ENCODE measurements at regions not wholly inside any gene's neighbourhood (a gene's known extent, or its start where the extent isn't known, plus 50 kb on each side); places are given as distances from the start of the nearest gene placed in this dataset.

GRCh38 chr2:5322396-5322795 lies 369.8 kb upstream of the SOX11 start:
- Histone ChIP-seq H3K4me3 (ENCODE audit: low read depth in 1 of 2, low read length in 2 of 2) (no peak overlapping the region), H2AFZ (ENCODE audit: low read depth, low read length) (no peak overlapping the region), H3K27ac (ENCODE audit: low read length) (no peak overlapping the region), H4K20me1 (ENCODE audit: insufficient read depth, low read length) (no peaks in the 10 kb centered on the region), H3K4me1 (ENCODE audit: insufficient read depth, low read length) (no peaks in the 10 kb centered on the region), H3K4me2 (ENCODE audit: insufficient read depth, low read length) (no peak overlapping the region), H3K79me2 (ENCODE audit: insufficient read depth, low read length) (no peaks in the 10 kb centered on the region), H3K36me3 (ENCODE audit: insufficient read depth, low read length) (no peaks in the 10 kb centered on the region), H3K9ac (ENCODE audit: low read depth, low read length) (no peak overlapping the region), H3K9me3 (ENCODE audit: insufficient read depth, low read length, severe bottlenecking) (no peaks in the 10 kb centered on the region), H3K27me3 (ENCODE audit: insufficient read depth, low read length, poor library complexity) (no peaks in the 10 kb centered on the region)
- DNase-seq (no peak), ATAC-seq (ENCODE audit: insufficient read depth, low read depth) (no peak)
- TF ChIP-seq EZH2 (IDR thresholded peaks at IDR 0.05; ENCODE audit: borderline replicate concordance, low read depth, low read length, severe bottlenecking) = no peak
- TF ChIP-seq CTCF (IDR thresholded peaks at IDR 0.05; ENCODE audit: borderline replicate concordance, extremely low read depth, low read length, poor library complexity, severe bottlenecking) = no peak

GRCh38 chr2:5325523-5325922 lies 366.7 kb upstream of the SOX11 start:
- Histone ChIP-seq H4K20me1 (ENCODE audit: insufficient read depth, low read length) (no peaks in the 10 kb centered on the region), H3K4me3 (ENCODE audit: low read depth in 1 of 2, low read length in 2 of 2) (no peak overlapping the region), H3K4me1 (ENCODE audit: insufficient read depth, low read length) (no peaks in the 10 kb centered on the region), H3K9ac (ENCODE audit: low read depth, low read length) (no peak overlapping the region), H2AFZ (ENCODE audit: low read depth, low read length) (no peak overlapping the region), H3K36me3 (ENCODE audit: insufficient read depth, low read length) (no peaks in the 10 kb centered on the region), H3K4me2 (ENCODE audit: insufficient read depth, low read length) (no peak overlapping the region), H3K9me3 (ENCODE audit: insufficient read depth, low read length, severe bottlenecking) (no peaks in the 10 kb centered on the region), H3K27me3 (ENCODE audit: insufficient read depth, low read length, poor library complexity) (no peaks in the 10 kb centered on the region), H3K27ac (ENCODE audit: low read length) (no peak overlapping the region), H3K79me2 (ENCODE audit: insufficient read depth, low read length) (no peaks in the 10 kb centered on the region)
- DNase-seq (no peak), ATAC-seq (ENCODE audit: insufficient read depth, low read depth) (no peak)
- TF ChIP-seq EZH2 (IDR thresholded peaks at IDR 0.05; ENCODE audit: borderline replicate concordance, low read depth, low read length, severe bottlenecking) (no peak), CTCF (IDR thresholded peaks at IDR 0.05; ENCODE audit: borderline replicate concordance, extremely low read depth, low read length, poor library complexity, severe bottlenecking) (no peak)

GRCh38 chr2:5328826-5329225 lies 363.4 kb upstream of the SOX11 start:
- Histone ChIP-seq H4K20me1 (ENCODE audit: insufficient read depth, low read length) (no peaks in the 10 kb centered on the region), H3K4me1 (ENCODE audit: insufficient read depth, low read length) (no peaks in the 10 kb centered on the region), H3K9ac (ENCODE audit: low read depth, low read length) (no peak overlapping the region), H3K79me2 (ENCODE audit: insufficient read depth, low read length) (no peaks in the 10 kb centered on the region), H3K27ac (ENCODE audit: low read length) (no peak overlapping the region), H3K36me3 (ENCODE audit: insufficient read depth, low read length) (no peaks in the 10 kb centered on the region), H3K4me2 (ENCODE audit: insufficient read depth, low read length) (no peak overlapping the region), H3K9me3 (ENCODE audit: insufficient read depth, low read length, severe bottlenecking) (no peaks in the 10 kb centered on the region), H2AFZ (ENCODE audit: low read depth, low read length) (no peak overlapping the region), H3K27me3 (ENCODE audit: insufficient read depth, low read length, poor library complexity) (no peaks in the 10 kb centered on the region), H3K4me3 (ENCODE audit: low read depth in 1 of 2, low read length in 2 of 2) (no peak overlapping the region)
- ATAC-seq (ENCODE audit: insufficient read depth, low read depth) (no peak), DNase-seq (no peak)
- TF ChIP-seq EZH2 (IDR thresholded peaks at IDR 0.05; ENCODE audit: borderline replicate concordance, low read depth, low read length, severe bottlenecking) (no peak), CTCF (IDR thresholded peaks at IDR 0.05; ENCODE audit: borderline replicate concordance, extremely low read depth, low read length, poor library complexity, severe bottlenecking) (no peak)

GRCh38 chr2:5329763-5330162 lies 362.4 kb upstream of the SOX11 start:
- TF ChIP-seq EZH2 (IDR thresholded peaks at IDR 0.05; ENCODE audit: borderline replicate concordance, low read depth, low read length, severe bottlenecking) = no peak
- TF ChIP-seq CTCF (IDR thresholded peaks at IDR 0.05; ENCODE audit: borderline replicate concordance, extremely low read depth, low read length, poor library complexity, severe bottlenecking) = no peak
- H3K4me1 ChIP-seq (ENCODE audit: insufficient read depth, low read length) = no peaks in the 10 kb centered on the region
- H3K36me3 ChIP-seq (ENCODE audit: insufficient read depth, low read length) = no peaks in the 10 kb centered on the region
- no peak overlapping the region for H3K9ac ChIP-seq (ENCODE audit: low read depth, low read length)
- H2AFZ ChIP-seq (ENCODE audit: low read depth, low read length) = no peak overlapping the region
- no peaks in the 10 kb centered on the region for H3K9me3 ChIP-seq (ENCODE audit: insufficient read depth, low read length, severe bottlenecking)
- no peaks in the 10 kb centered on the region for H3K27me3 ChIP-seq (ENCODE audit: insufficient read depth, low read length, poor library complexity)
- no peaks in the 10 kb centered on the region for H4K20me1 ChIP-seq (ENCODE audit: insufficient read depth, low read length)
- no peak overlapping the region for H3K27ac ChIP-seq (ENCODE audit: low read length)
- no peaks in the 10 kb centered on the region for H3K79me2 ChIP-seq (ENCODE audit: insufficient read depth, low read length)
- DNase-seq (no peak), ATAC-seq (ENCODE audit: insufficient read depth, low read depth) (no peak)
- no peak overlapping the region for H3K4me3 ChIP-seq (ENCODE audit: low read depth in 1 of 2, low read length in 2 of 2)
- H3K4me2 ChIP-seq (ENCODE audit: insufficient read depth, low read length) = no peak overlapping the region

Measured in DND-41 (cell line).